ENCODE measurements at regions not wholly inside any gene's neighbourhood (a gene's known extent, or its start where the extent isn't known, plus 50 kb on each side); places are given as distances from the start of the nearest gene placed in this dataset.

- TF ChIP-seq LEF1 (IDR thresholded peaks at IDR 0.05; ENCODE audit: borderline replicate concordance) (no peak), BHLHE40 (IDR thresholded peaks at IDR 0.05; ENCODE audit: borderline replicate concordance) (no peak), L3MBTL2 (conservative IDR thresholded peaks at IDR 0.05) (no peak), FOXA1 (IDR thresholded peaks at IDR 0.05) (no peak), SP1 (IDR thresholded peaks at IDR 0.05) (no peak), FOXM1 (IDR thresholded peaks at IDR 0.05; ENCODE audit: borderline replicate concordance) (no peak), FOXK2 (IDR thresholded peaks at IDR 0.05) (no peak)
Measured at GRCh38 chr2:45130736-45131135, 121.5 kb upstream of the SIX2 start.
